ENCODE measurements at regions not wholly inside any gene's neighbourhood (a gene's known extent, or its start where the extent isn't known, plus 50 kb on each side); places are given as distances from the start of the nearest gene placed in this dataset.

DNA sequence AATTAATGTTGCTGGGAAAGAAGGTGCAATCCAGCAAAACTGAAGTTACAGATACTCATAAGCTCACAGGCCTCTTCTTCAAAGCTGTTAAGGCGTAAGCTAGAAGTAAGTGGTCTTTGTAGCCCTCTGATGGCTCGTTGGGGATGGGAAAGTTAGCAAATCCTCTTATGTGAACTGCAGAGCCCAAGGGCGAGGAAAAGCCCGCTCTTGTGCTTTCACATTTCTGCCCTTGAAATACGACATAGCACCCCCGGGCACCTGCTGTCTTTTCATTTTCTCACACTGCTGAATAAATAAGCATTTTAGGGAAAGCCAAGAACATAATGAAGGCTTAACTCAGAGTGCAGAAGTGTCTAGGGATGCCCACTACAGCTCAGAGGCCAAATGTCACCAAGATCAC is 73.1 kb upstream of the SORBS2 start:
- Mint-ChIP-seq H3K9me3 (peaks cover 8% of the 10 kb centered on the region), H3K4me1 (peaks cover 3% of the 10 kb centered on the region), H3K4me3 (no peak overlapping the region), H3K27ac (no peak overlapping the region), H3K27me3 (peaks cover 13% of the 10 kb centered on the region), H3K36me3 (ENCODE audit: low read depth) (no peaks in the 10 kb centered on the region)
- ChIA-PET CTCF (no interaction called here), POLR2A (no interaction called here)
- ATAC-seq (ENCODE audit: low read depth) = no peak
- TF ChIP-seq CTCF (IDR thresholded peaks at IDR 0.05) = no peak
- DNase-seq = no peak
- intact Hi-C loops (cut with micrococcal nuclease) = no loop called here

GRCh38 chr4:185885604-185886003 is 73.6 kb upstream of the SORBS2 start:
- ATAC-seq (ENCODE audit: low read depth) = no peak
- ChIA-PET POLR2A (no interaction called here), CTCF (no interaction called here)
- peaks cover 13% of the 10 kb centered on the region for H3K27me3 Mint-ChIP-seq
- TF ChIP-seq CTCF (IDR thresholded peaks at IDR 0.05) = no peak
- no peak overlapping the region for H3K4me3 Mint-ChIP-seq
- intact Hi-C loops (cut with micrococcal nuclease) = no loop called here
- peaks cover 8% of the 10 kb centered on the region for H3K9me3 Mint-ChIP-seq
- H3K4me1 Mint-ChIP-seq = peaks cover 3% of the 10 kb centered on the region
- no peaks in the 10 kb centered on the region for H3K36me3 Mint-ChIP-seq (ENCODE audit: low read depth)
- DNase-seq = no peak
- no peak overlapping the region for H3K27ac Mint-ChIP-seq

DNA sequence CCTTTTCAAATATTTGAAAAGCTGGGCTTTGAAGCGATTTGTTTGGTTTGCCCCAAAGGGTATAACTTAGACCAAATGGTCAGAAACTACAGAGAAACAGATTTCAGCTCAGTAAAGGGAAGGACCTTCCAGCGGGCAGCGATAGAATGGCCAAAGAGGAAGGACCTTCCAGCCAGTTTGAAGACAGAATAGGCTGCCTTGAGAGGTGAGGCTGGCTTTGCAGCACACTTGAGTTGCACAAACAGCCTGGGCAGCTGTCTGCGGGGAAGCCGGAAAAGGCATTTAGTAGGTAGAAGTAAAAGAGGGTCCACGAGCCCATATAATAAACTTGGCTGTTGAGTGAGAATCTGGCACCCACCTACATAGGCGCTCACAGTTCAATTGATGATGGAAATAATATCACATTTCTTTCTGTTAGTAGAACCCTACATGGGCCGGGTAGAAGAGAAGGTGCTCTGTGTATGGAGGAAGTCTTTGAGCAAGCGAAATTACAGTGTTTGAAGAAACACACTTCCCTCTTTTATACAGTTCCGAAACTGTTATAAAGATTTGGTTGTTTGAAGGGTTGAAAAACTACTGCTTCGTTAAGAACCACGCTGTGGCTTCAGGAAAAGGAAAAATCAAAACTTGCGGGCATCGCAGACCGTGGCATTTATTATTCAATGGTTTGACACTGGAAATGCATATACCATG is 75.0 kb upstream of the SORBS2 start:
- H3K4me1 Mint-ChIP-seq = peaks cover 3% of the 10 kb centered on the region
- CTCF ChIA-PET = no interaction called here
- POLR2A ChIA-PET = no interaction called here
- ATAC-seq (ENCODE audit: low read depth) = no peak
- H3K9me3 Mint-ChIP-seq = peaks cover 8% of the 10 kb centered on the region
- TF ChIP-seq CTCF (IDR thresholded peaks at IDR 0.05) = no peak
- DNase-seq = no peak
- intact Hi-C loops (cut with micrococcal nuclease) = no loop called here
- no peak overlapping the region for H3K27ac Mint-ChIP-seq
- no peak overlapping the region for H3K4me3 Mint-ChIP-seq
- no peaks in the 10 kb centered on the region for H3K36me3 Mint-ChIP-seq (ENCODE audit: low read depth)
- peaks cover 11% of the 10 kb centered on the region for H3K27me3 Mint-ChIP-seq

DNA sequence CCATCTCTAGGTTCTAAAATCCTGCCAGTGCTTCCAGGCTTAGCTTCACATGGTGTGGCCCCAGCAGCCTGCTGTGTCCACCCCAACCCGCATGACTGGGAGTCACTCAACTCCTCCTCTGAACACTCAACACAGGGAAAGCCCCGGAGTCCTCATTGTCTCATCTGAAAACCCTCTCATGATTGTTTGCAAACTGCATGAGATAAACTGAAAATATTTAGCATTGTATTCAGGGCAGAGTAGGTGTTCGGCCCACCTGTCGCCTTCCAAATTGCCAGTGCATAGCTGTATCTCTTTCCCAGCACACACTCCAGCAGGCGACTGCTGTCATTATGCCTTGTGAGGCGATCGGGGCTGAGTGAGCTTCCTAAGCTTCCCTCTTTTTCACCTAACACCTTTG is 76.7 kb upstream of the SORBS2 start:
- Mint-ChIP-seq H3K9me3 (peaks cover 5% of the 10 kb centered on the region), H3K4me3 (no peak overlapping the region), H3K36me3 (ENCODE audit: low read depth) (no peaks in the 10 kb centered on the region), H3K27ac (no peak overlapping the region), H3K4me1 (peaks cover 3% of the 10 kb centered on the region), H3K27me3 (peaks cover 11% of the 10 kb centered on the region)
- POLR2A ChIA-PET = no interaction called here
- CTCF ChIA-PET = no interaction called here
- intact Hi-C loops (cut with micrococcal nuclease) = no loop called here
- ATAC-seq (ENCODE audit: low read depth) (no peak), DNase-seq (no peak)
- no peak for TF ChIP-seq CTCF (IDR thresholded peaks at IDR 0.05)

DNA sequence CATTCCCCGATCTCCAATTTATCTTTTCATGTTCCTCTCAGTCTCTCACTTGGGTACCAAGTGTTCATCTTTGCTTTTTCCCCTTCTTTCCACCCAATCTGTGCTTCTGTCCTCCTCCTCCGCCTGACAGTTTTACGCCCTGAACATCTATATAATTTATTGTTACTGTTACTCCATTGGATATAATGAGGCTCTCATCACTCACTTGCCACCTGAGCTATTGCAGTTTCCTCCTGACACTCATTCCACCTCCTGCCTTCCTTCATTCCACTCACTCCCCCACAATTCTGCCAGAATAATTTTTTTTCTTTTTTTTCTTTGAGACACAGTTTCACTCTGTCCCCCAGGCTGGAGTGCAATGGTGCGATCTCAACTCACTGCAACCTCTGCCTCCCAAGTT is 77.6 kb upstream of the SORBS2 start:
- Mint-ChIP-seq H3K27ac (no peak overlapping the region), H3K9me3 (peaks cover 5% of the 10 kb centered on the region), H3K27me3 (peaks cover 11% of the 10 kb centered on the region), H3K36me3 (ENCODE audit: low read depth) (no peaks in the 10 kb centered on the region), H3K4me1 (peaks cover 3% of the 10 kb centered on the region), H3K4me3 (no peak overlapping the region)
- no peak for TF ChIP-seq CTCF (IDR thresholded peaks at IDR 0.05)
- ChIA-PET POLR2A (no interaction called here), CTCF (no interaction called here)
- DNase-seq (no peak), ATAC-seq (ENCODE audit: low read depth) (no peak)
- intact Hi-C loops (cut with micrococcal nuclease) = no loop called here

Data from activated B cell treated with CpG ODN at 0.5 μM for 24 hours (primary cell).